Muscle of back (tissue), 3 donors: ENCODE measurements at regions not wholly inside any gene's neighbourhood (a gene's known extent, or its start where the extent isn't known, plus 50 kb on each side); places are given as distances from the start of the nearest gene placed in this dataset.

Source experiments
- DNase-seq, 3 donors: peaks; one replicate each; pipeline versions ENCODE4 v3.0.0 to v3.0.0-alpha.2; 2013

DNA sequence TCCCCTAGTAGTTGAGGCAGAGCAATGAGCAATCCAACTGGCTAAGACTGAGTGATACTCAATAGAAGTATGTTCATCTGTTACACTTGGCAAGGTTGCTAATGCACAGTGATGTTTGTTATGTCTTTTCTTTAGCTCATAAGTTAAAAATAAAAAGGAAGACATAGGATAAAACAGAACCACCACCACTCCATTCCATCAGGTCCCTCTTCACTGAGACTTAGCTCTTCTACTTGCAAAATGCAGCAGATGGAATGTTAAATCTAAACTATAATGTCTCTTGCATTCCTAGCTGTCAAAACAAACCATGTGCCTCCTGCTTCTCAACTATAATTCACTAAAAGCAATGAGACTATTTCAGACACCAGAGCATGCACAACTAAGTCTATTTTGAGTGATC lies 265.6 kb upstream of the UBE2E2 start:
- no peak for DNase-seq

DNA sequence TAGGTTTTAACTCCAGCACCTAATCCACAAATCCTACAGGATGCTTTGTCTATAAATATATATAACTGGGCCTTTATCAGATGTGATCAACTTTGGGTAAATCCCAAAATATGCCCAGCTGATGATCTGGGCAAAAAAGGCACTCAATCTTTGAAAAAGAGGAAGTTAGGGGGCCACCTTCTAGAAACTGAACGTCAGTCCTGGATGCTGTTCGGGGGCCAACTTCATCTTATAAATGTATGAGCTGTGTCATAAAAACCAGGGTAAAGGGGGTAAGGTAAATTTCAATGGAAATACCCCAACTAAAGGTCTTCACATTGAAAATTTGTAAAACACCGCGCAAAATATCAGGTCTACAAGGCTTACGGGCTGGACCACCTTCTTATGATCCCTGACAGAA lies 264.4 kb upstream of the UBE2E2 start:
- no peak for DNase-seq

DNA sequence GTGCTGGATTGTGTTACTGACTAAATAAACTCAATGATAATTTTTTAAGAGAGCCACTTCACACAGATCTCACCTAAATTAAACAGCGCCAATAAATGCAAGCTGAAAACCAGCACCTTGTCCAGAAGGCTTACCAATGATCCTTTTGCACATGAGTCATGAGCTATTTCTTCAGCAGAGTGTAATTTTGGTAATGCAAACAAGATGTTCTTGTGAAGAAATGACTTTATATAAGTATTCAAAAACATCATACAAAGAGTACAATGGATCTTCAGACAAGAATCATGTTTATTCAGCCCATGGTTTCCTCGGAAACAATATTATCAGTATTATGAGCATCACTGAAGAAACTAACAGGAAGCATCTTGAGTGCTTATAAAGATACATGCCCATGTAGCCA lies 263.8 kb upstream of the UBE2E2 start:
- DNase-seq = peak in 1 of 3 donors; percentile 55

DNA sequence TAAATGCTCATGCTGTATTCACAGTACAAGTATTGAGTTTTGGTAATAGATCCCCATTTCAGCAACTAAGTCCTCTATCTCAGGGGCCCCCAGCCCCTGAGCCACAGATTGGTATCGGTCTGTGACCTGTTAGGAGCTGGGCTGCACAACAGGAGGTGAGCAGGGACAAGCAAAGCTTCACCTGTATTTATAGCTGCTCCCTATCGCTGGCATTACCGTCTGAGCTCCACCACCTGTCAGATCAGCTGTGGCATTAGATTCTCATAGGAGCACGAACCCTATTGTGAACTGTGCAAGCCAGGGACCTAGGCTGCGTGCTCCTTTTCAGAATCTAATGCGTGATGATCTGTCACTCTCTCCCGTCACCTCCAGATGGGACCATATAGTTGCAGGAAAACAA lies 262.8 kb upstream of the UBE2E2 start:
- no peak for DNase-seq

DNA sequence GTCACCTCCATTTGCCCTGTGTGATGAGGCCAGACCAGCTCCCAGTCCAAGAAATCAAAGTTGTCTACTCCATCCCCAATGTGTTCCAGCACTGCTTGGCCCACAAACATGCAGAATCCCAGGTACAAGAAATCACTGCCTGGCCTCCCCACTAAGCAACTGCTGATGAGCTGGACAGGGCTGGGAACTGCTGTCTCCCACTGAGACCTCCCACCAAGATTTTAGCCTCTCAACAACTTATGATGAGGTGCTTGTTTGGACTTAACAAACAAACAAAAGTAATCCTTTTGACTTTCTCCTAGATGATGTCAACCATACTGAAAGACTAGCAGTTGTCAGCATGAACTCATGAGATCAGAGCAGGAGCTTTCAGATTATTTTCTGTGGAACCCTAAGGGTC lies 260.1 kb upstream of the UBE2E2 start:
- DNase-seq = no peak

DNA sequence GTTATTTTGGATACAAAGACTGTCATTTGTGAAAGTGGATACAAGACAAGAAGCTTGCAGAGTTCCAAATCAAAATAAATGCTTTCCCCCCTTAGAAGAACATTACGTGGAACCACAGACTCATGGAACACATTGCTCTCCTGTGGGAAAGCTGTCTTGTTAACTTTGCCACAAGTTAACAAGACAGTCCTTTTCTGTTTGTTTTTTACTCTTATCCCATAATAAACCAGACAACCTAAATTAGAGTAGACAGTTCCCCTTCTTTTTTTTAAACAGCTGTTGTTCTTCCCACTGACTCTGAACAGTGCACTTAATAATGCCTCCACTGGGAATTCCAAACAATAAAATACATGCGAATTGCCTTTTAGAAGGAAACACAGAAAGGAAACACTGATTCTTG lies 255.3 kb upstream of the UBE2E2 start:
- DNase-seq = peak in 2 of 3 donors; percentile 32 to 79

DNA sequence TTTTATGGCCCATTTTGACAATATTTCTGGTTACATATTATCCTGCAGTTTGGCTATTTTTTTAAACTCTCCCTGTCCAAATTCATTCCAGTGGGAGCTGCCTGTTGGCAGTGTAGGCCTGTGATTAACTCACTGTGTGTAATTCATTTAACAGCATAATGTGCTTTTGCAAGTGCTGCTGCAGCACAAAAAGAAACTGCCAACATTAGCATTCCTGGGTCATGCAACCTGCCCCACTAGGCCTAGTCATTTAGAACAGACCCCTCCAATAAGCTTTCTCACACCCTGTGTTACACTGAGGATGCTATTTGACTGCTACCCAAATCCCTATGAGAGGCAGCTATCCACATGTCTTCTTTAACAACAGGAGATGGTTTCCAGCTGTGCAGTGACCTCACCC lies 251.2 kb upstream of the UBE2E2 start:
- DNase-seq = peak; percentile 67 to 94 (median 85)

DNA sequence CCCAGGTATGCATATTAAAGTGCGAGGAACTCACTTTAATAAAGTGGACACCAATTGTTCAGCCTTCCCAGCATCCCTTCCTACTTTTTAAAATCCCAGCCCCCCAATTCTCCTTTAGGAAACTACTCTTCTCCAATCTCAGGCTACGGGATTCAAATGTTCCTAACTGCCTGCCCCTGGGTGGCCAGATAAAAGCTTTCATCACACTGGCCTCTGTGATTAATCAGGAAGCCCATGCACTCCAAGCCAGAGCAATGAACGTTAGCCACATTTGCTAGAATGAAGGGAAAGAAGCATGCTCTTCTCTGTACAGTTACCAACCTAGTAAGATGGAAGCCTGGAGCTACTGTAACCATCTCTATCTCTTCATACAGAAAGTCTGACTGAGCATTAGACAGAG lies 250.3 kb upstream of the UBE2E2 start:
- DNase-seq = no peak

DNA sequence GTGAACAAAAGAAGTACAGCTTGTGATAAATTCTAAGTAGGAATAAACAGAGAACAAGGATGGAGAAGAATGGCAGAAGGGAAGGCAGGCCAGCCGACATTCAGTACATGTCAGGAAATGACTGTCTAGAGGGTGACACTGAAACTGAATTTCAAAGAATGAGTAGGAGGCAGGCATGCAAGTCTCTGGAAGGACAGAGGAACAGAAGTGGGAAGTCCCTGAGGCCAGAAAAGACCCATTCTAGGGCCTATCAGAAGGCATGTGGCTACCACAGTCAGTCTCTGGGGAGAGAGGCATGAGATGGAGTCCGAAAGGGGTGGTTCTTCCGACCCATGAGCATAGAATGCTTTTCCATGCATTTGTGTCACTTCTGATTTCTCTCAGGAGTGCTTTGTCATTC lies 243.5 kb upstream of the UBE2E2 start:
- DNase-seq = peak in 1 of 3 donors; percentile 29

DNA sequence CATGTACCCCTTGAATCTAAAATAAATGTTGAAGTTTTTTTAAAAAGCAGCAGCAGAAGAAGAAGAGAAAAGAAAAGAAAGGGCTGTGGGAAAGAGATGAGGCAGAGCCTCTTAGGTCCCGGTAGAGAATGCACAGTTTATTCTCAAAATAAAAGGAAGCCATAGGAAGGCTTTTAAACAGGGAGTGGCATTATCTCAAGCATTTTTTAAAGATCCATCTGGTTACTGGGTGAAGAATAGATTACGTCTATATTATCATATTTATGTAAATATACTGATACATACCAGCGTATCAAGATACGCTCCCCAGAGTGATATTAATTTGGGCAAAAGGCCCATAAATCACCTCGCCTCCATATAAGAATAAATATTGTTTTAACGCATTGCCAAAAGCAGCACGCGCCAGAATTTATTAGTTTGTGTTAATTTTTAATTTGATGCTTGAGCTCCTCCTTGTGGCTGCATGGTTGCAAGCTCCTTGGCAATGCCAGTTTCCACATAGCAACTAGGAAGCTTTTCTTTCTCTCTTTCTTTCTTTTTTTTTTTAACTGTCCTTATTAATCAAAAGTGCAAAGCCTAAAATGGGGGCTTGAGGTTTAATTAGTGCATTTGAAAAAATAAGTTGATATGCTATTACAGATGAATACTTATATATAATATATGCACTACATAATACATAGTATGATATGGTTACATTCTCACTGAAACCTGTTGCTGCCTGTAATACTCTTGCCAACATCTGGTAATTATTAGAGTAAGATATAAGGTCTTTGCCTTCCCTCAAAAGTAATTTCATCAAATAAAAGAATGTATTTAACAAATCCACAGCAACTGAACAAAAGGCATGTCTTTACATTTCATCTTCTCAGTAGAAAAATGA lies 242.8 kb upstream of the UBE2E2 start:
- peak; percentile 57 to 88 (median 78) for DNase-seq

DNA sequence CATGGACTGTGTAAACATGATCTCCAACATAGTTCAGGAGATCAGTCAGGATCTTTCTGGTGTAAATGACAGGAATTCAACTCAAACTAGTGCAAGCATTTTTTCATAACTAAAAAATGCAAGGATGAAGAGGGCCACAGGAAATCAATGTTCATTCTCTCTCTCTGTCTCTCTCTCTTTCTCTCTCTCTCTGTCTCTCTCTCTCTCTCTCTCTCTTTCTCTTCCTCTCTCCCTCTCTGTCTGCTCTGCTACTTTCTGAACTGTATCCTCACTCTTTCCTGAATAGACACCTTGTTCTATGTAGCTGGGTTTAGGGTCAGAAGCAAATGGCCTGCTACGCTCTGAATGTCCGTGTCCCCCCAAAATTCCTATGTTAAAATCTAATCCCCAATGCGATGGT lies 240.9 kb upstream of the UBE2E2 start:
- DNase-seq = no peak

DNA sequence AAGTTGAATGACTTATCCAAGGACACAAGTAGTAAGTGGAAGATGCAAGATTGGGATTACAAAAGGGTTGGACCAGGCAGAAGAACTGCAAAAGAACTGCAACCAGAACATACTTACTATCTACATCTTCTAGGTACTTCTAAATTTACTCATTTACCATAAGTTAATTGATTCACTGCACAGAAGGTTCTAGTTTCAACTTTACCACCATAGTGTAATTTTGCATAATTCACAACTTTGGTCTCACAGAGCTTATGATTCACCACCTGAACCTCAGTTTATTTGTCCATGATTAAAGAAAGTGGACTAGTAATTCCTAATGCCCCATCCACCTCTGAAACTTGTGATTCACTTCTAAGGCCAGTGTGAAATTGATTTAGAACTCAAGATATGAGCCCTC lies 236.8 kb upstream of the UBE2E2 start:
- no peak for DNase-seq

DNA sequence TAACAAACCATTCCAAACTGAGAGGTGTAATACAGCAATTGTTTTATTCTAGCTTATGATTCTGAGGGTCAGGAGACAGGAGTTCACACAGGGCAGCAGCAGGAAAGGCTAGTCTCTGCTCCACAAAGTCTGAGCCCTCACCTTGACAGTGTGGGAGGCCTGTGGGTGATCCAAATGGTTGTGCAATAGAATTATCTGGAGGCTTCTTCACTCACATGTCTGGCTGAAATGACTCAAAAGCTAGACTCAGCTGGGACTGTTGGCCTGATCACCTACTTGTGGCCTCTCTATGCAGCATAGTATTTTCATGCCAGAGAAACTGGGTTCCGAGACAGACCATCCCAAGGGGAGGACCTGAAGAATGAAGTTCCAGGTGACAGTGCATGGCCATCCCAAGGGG lies 233.9 kb upstream of the UBE2E2 start:
- no peak for DNase-seq

DNA sequence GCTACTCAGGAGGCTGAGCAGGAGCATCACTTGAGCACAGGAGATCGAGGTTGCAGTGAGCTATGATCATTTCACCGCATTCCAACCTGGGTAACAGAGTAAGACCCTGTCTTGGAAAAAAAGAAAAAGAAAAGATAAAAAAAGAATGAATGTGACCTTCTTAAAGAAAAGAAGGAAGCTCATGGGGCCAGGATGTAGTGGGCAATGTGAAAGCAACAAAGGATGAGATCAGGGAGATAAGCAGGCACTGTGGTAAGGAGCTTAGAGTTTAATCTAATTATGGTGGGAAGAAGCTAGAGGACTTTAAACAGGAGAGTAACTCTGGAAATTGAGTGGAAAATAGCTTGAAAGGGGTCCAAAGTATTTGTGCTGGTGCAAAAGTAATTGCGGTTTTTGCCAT lies 231.6 kb upstream of the UBE2E2 start:
- DNase-seq = no peak

DNA sequence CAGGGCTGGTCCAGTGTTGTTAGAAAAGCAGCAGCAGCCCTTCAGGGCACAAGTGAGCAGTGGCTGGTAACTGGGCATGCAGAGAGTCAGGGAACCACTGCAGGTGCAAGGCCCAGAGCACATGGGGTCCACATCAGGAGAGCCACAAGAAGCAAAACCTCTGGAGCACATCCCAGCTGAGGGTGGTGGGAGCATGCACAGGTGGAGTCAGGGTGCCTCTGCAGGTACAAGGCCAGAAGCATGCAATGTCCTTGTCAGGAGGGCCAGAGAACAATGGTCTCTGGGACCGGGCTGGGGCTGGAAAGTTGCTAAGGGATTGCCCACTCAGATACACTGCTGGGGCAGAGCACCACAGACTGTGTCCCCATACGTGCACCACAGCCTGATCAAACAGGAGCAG lies 226.1 kb upstream of the UBE2E2 start:
- DNase-seq = no peak

DNA sequence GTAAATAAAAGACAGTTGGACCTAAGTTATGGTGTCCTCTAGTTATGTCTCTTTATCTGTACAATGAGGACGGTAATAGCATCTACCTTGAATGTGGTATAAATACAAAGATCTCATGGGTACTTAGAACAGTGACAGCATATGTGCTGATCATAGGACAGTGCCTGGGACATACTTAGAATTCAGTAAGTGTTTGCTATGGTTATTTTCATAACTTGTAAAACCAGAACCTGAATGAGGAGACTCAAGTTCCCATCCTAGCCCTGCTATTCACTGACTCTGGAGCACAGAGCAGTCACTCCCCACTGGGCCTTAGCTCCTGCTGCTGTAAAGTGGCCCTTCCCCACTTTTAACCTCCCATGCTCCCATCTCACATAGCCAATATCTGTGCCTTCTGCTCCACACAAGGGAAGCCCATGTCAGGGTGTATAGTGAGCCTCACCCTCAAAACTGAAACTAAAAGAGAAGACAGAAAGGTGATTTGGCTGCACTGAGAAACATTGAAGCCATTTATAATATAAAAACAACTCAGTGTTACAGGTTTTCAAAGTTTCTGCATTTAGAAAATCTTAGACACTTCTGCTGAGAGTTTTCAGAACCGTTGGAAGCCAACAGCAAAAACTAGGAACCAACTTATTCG lies 225.4 kb upstream of the UBE2E2 start:
- DNase-seq = no peak

DNA sequence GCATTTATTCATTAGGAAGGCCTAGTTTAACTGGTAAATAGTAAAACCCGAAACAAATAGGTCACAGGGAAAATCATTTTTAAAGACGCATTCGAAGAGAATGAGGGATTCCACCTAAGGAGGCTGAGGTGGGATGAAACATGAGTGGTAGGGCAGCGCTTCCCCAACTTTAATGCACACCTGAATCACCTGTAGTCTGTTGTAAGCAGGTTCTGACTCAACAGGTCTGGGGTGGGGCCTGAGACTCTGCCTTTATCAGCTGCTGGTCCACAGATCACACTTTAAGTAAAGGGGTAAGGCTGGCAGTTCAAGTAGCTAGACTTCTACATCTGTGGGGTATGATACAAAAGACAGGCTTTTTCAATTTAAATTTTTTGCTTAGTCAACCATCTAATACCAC lies 223.5 kb upstream of the UBE2E2 start:
- no peak for DNase-seq

DNA sequence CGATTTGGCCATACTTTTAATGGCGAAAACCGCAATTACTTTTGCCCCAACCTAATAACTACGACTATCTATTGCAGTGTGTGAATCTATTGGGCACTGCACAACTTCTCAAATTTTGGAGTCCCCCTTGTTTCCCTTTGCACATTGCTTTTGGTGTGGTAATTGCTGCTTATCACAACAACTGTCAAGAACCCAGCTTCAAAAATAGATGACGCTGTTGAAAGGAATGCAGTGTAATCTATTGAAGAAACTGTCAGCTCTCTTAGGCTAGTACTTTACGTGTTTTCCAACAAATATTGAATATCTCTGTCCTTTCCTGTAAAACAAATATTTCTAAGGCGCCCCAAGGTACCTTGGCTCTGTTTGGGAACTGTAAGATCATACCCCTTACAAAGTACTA lies 222.8 kb upstream of the UBE2E2 start:
- no peak for DNase-seq

DNA sequence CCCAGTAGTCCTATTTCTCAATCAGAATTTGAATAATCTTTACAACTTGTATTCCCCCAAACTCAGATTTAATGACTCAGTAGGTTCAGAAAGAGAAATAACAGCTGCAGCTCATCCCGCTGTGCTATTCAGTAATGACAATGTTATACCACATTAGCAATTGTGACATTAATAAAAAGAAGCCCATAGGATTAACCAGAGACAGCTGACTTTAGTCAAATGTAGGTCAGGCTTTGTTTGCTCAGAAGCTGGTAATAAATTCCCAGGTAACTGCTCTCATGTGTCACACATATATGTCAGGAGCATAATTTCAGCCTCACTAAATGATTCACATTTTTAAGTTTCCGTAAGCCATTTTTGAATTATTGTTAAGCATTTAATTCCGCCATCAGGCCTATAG lies 222.0 kb upstream of the UBE2E2 start:
- DNase-seq = no peak

DNA sequence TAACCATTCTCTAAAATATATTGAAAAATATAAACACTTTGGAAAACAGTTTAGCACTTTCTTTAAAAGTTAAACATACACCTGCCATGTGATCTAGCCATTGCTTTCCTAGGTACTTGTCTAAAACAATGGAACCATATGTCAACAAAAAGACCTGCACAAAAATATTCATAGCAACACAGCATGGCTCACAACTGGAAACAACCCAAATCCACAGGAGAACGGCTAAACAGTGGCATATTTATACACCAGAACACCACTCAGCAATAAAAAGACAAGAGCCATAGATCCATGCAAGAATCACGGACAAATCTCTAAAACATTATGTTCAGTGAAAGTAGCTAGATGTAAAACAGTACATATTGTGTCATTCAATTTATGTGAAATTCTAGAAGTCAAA lies 221.3 kb upstream of the UBE2E2 start:
- DNase-seq = no peak

DNA sequence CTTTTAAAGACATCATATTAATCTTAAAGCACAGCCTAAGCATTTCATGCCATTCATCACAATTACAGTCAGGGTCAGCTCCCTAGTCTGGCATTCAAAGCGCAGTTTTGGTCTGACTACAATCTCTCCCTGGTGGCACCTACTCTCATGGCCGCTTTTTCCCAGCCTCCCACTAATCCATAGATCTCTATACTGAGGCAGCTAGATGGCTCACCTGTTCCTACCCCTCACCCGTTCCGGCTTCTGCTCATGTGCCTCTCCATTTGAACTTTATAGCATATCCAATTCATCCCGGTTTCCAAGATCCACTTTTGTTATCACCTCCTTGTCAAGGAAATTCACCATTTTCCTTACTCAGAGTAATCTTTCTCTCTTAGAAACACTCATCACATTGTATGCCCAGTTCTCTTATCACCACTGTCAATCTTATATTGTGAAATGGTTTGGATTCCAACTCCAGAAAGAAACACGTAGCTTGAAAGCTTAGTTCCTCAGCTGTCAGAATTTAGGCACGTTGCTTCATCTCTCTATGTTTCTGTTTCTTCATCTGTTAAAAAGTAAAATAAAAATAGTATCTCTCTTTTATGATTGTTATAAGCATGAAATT lies 220.0 kb upstream of the UBE2E2 start:
- no peak for DNase-seq

DNA sequence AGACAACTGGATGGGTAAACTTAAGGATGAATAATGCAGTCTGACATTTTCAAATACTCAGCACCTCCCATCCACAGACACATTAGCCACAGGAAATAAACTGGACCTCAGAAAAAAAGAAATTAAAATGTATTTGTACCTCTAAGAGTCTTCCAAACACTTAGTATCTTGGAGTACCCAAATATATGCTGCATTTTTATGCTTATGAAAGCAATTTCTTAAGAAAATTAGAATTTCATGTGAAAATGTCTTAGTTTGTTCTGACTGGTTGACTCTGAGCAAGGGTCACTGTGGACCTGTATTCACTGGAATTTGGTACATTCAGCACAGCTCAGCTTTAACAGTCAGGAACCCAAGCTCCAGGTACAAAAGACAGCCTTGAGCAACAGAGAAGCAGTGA lies 216.2 kb upstream of the UBE2E2 start:
- no peak for DNase-seq

DNA sequence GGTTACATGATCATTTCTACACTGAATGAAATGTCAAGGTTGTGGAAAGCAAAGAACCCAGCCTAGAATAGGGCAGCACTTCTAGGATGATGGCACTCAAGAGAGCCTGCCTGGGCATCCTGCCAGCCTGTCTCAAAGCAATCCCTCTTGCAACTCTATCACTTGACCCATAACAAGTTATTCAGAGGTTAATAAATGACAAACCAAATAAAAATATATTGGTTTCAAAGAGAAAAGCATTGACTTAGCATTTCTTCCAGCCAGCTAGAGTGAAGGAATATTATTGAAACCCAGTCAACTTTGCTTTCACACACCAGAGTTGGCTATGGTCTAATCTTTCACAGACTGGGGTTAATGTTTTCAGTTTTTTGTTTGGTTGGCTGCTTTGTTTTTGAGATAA lies 214.6 kb upstream of the UBE2E2 start:
- DNase-seq = no peak
